ENCODE measurements at regions not wholly inside any gene's neighbourhood (a gene's known extent, or its start where the extent isn't known, plus 50 kb on each side); places are given as distances from the start of the nearest gene placed in this dataset.

- no peak for DNase-seq
Observed at GRCh38 chr16:86683441-86684194, 105.3 kb downstream of the FOXL1 start.

GRCh38 chr16:86685076-86685475 lies 106.7 kb downstream of the FOXL1 start:
- no peak for DNase-seq

- no peak for DNase-seq
Observed at GRCh38 chr16:86690970-86691369, 112.6 kb downstream of the FOXL1 start.

GRCh38 chr16:86692426-86692825 lies 114.1 kb downstream of the FOXL1 start:
- no peak for DNase-seq

- DNase-seq, result no peak
Observed at GRCh38 chr16:86693033-86693432, 114.7 kb downstream of the FOXL1 start.

GRCh38 chr16:86697715-86698114 lies 119.4 kb downstream of the FOXL1 start:
- no peak for DNase-seq

- DNase-seq, result no peak
Observed at GRCh38 chr16:86700046-86700945, 121.9 kb downstream of the FOXL1 start.

- no peak for DNase-seq
Observed at GRCh38 chr16:86701286-86701975, 123.1 kb downstream of the FOXL1 start.

GRCh38 chr16:86702824-86703588 lies 124.7 kb downstream of the FOXL1 start:
- DNase-seq, result no peak

- no peak for DNase-seq
Observed at GRCh38 chr16:86704516-86704915, 126.2 kb downstream of the FOXL1 start.

GRCh38 chr16:86706726-86707125 lies 128.4 kb downstream of the FOXL1 start:
- DNase-seq, result no peak

- DNase-seq, result no peak
Observed at GRCh38 chr16:86707171-86707570, 128.8 kb downstream of the FOXL1 start.

- DNase-seq, result no peak
Observed at GRCh38 chr16:86707581-86707980, 129.2 kb downstream of the FOXL1 start.

GRCh38 chr16:86708431-86708830 lies 130.1 kb downstream of the FOXL1 start:
- no peak for DNase-seq

- no peak for DNase-seq
Observed at GRCh38 chr16:86709103-86709502, 130.8 kb downstream of the FOXL1 start.

GRCh38 chr16:86709902-86710601 lies 131.7 kb downstream of the FOXL1 start:
- DNase-seq, result no peak

- no peak for DNase-seq
Observed at GRCh38 chr16:86710602-86710950, 132.2 kb downstream of the FOXL1 start.

- DNase-seq, result no peak
Observed at GRCh38 chr16:86712158-86713009, 134.0 kb downstream of the FOXL1 start.

- no peak for DNase-seq
Observed at GRCh38 chr16:86713021-86713631, 134.8 kb downstream of the FOXL1 start.

GRCh38 chr16:86714166-86714565 lies 135.8 kb downstream of the FOXL1 start:
- no peak for DNase-seq

- DNase-seq, result no peak
Observed at GRCh38 chr16:86716649-86717048, 138.3 kb downstream of the FOXL1 start.
